ENCODE measurements at regions not wholly inside any gene's neighbourhood (a gene's known extent, or its start where the extent isn't known, plus 50 kb on each side); places are given as distances from the start of the nearest gene placed in this dataset.

- no peak for DNase-seq
These were observed 94.6 kb upstream of the SGCD start for GRCh38 chr5:156232251-156232869.

- no peak for DNase-seq
These were observed 89.6 kb upstream of the SGCD start for GRCh38 chr5:156237361-156237760.

GRCh38 chr5:156239800-156240199 is 87.2 kb upstream of the SGCD start:
- DNase-seq = no peak

DNA sequence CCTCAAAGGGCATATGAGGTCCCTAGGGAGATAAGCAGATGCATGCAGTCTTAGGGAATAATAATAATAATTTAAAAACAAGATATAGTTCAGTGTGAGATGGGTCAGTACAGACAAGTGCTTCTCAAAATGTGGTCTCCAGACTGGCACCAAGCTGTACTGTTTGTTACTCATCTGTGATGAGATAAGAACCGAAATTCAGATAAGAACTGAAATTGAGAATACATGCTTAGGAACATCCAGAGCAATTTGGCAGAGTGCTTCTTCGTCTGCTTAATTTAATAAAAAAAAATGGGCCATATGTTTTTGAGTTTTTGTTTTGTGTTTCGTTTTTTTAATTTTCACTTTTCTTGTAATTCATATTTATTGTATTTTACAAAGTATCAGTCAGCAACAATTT is 86.5 kb upstream of the SGCD start:
- no peak for DNase-seq

DNA sequence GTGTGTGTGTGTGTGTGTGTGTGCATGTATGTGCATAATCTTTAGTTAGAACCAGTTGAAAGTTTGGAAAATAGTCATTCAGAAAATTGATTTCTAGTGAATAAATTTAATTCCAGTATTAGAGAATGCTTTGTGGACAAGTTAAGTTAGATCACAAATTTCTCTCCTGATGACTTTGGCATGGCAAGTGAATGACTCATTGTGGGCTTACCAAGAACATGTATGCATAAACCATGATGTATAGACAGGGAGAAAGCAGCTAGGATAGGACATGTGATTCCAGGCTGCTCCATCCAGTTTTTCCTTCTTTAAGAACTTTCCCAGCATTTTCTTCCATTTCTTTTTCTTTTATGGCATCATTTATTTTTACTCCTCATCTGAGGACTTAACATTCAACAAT is 85.7 kb upstream of the SGCD start:
- no peak for DNase-seq

- DNase-seq = no peak
These were observed 81.1 kb upstream of the SGCD start for GRCh38 chr5:156245895-156246294.

GRCh38 chr5:156251076-156251475 is 75.9 kb upstream of the SGCD start:
- DNase-seq = no peak

GRCh38 chr5:156253130-156253529 is 73.8 kb upstream of the SGCD start:
- no peak for DNase-seq

DNA sequence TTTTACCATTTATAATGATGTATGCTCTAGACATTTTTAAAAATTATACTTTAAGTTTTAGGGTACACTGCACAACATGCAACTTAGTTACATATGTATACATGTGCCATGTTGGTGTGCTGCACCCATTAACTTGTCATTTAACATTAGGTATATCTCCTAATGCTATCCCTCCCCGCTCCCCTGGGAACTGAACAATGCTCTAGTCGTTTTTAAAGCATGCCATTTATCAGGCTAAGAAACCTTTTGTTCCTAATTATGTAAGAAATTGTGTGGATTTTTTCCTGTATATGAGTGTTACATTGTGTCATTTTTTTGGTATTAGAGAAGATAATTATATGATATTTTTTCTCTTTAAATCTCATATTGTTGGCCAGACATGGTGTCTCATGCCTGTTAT is 72.8 kb upstream of the SGCD start:
- DNase-seq = no peak

- DNase-seq = no peak
These were observed 70.3 kb upstream of the SGCD start for GRCh38 chr5:156256642-156257041.

DNA sequence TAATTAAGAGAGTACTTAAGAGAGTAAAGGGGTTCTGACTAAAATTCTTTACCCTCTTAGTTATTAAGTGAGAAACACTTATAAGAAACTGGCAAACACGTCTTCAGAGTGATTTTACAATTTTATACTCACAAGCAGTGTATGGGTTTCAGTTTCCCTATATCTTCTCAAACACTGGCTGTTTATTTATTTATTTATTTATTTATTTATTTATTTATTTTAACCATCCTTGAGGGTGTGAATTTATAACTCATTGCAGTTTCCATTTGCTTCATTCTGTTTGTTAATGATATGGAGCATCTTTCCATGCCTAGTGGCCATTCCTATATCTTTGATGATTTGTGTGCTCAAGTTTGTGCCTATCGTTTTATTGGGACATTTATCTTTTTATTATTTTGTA is 68.0 kb upstream of the SGCD start:
- no peak for DNase-seq

GRCh38 chr5:156259618-156260017 is 67.3 kb upstream of the SGCD start:
- no peak for DNase-seq

GRCh38 chr5:156261275-156261939 is 65.6 kb upstream of the SGCD start:
- DNase-seq = no peak

DNA sequence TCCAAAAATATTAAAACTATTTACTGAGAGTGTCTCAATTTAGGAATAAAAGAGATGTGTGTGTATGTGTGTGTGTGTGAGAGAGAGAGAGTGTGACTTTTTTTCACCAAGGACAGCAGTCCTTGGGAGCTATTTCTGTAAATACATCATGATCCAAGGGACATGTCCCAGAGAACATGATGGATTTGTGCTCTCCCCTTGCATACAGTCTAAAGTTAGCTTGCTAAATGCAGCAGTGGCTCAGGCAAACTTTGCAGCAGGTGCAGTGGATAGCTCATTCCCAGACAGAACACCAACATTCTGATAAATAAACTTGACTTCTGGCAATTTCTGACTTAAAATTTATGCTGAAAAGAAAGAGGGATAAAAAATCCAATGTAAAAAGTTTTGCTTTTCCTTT is 55.4 kb upstream of the SGCD start:
- no peak for DNase-seq

GRCh38 chr5:156272139-156272538 is 54.8 kb upstream of the SGCD start:
- DNase-seq = no peak

- DNase-seq = no peak
These were observed 53.6 kb upstream of the SGCD start for GRCh38 chr5:156273325-156273724.

DNA sequence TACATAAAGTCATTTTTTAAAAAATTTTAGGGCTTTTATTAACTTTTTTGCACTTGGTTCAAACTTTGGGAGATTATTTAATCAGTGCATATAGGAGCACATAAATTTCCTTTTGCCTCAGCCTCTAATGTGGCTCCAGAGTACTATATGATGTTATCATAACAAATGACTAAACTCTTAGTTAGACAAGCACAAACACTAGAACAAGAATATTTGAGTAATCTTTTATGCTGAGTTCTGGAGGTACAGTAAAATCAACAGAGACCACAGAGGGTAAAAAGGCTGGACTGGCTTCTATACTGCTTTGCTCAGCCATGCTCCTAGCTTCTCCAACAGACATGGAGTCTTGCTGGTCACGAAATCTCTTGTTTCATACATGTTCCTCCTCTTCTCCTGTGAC is 52.5 kb upstream of the SGCD start:
- DNase-seq = no peak
